KG1 (cell line): ENCODE measurements at regions not wholly inside any gene's neighbourhood (a gene's known extent, or its start where the extent isn't known, plus 50 kb on each side); places are given as distances from the start of the nearest gene placed in this dataset.

Source experiments
- DNase-seq: peaks from one replicate; lab custom pipeline; 2025; lab: John Stamatoyannopoulos, UW

- no peak for DNase-seq
Observed at GRCh38 chr7:118022546-118022945, 149.3 kb upstream of the CTTNBP2 start.

- DNase-seq, result no peak
Observed at GRCh38 chr7:118026791-118027190, 153.6 kb upstream of the CTTNBP2 start.

- no peak for DNase-seq
Observed at GRCh38 chr7:118028226-118028625, 155.0 kb upstream of the CTTNBP2 start.

- DNase-seq, result no peak
Observed at GRCh38 chr7:118029826-118030422, 154.0 kb upstream of the LSM8 start.

GRCh38 chr7:118033273-118033672 lies 150.7 kb upstream of the LSM8 start:
- no peak for DNase-seq

GRCh38 chr7:118039963-118040489 lies 143.9 kb upstream of the LSM8 start:
- no peak for DNase-seq

GRCh38 chr7:118040562-118040961 lies 143.4 kb upstream of the LSM8 start:
- no peak for DNase-seq

GRCh38 chr7:118041251-118041878 lies 142.6 kb upstream of the LSM8 start:
- DNase-seq, result no peak

- no peak for DNase-seq
Observed at GRCh38 chr7:118045629-118046028, 138.3 kb upstream of the LSM8 start.

GRCh38 chr7:118046086-118046485 lies 137.9 kb upstream of the LSM8 start:
- DNase-seq, result no peak

- DNase-seq, result no peak
Observed at GRCh38 chr7:118046801-118047200, 137.2 kb upstream of the LSM8 start.

GRCh38 chr7:118052336-118052735 lies 131.6 kb upstream of the LSM8 start:
- no peak for DNase-seq

GRCh38 chr7:118053353-118053752 lies 130.6 kb upstream of the LSM8 start:
- no peak for DNase-seq

GRCh38 chr7:118054529-118054928 lies 129.4 kb upstream of the LSM8 start:
- no peak for DNase-seq

- DNase-seq, result no peak
Observed at GRCh38 chr7:118055647-118056046, 128.3 kb upstream of the LSM8 start.

- DNase-seq, result no peak
Observed at GRCh38 chr7:118057404-118057803, 126.6 kb upstream of the LSM8 start.

GRCh38 chr7:118059209-118059608 lies 124.8 kb upstream of the LSM8 start:
- DNase-seq, result no peak

- DNase-seq, result no peak
Observed at GRCh38 chr7:118060692-118061091, 123.3 kb upstream of the LSM8 start.

- DNase-seq, result no peak
Observed at GRCh38 chr7:118061386-118061785, 122.6 kb upstream of the LSM8 start.

GRCh38 chr7:118072893-118073674 lies 110.9 kb upstream of the LSM8 start:
- no peak for DNase-seq

- DNase-seq, result no peak
Observed at GRCh38 chr7:118075936-118076335, 108.0 kb upstream of the LSM8 start.

- no peak for DNase-seq
Observed at GRCh38 chr7:118076564-118076963, 107.4 kb upstream of the LSM8 start.

- no peak for DNase-seq
Observed at GRCh38 chr7:118078015-118078414, 105.9 kb upstream of the LSM8 start.
